CD14-positive monocyte (primary cell): ENCODE measurements at regions not wholly inside any gene's neighbourhood (a gene's known extent, or its start where the extent isn't known, plus 50 kb on each side); places are given as distances from the start of the nearest gene placed in this dataset.

Experiments used
- DNase-seq, 3 donors: peaks; one replicate each; pipeline ENCODE4 v3.0.0-alpha.2; 2011 to 2022
- H2AFZ ChIP-seq: 2 replicates; pipeline ENCODE4 v1.6.0; 2012; ENCODE audit warnings: mild to moderate bottlenecking, low read depth, low read length, inconsistent platforms; ENCODE audit not compliant: insufficient read depth, poor library complexity, severe bottlenecking
- H3K27ac ChIP-seq, 2 donors: 1 replicate in 1 of 2; 2 replicates in 1 of 2; pipeline ENCODE4 v1.5.1; 2012 to 2013; ENCODE audit warnings: low read length in 2 of 2, control low read depth in 1 of 2, inconsistent platforms in 1 of 2, low read depth in 1 of 2, mild to moderate bottlenecking in 1 of 2
- H3K27me3 ChIP-seq, 2 donors: one replicate each; pipeline versions ENCODE4 v1.6.0 to v1.6.1; 2011 to 2013; ENCODE audit warnings: low read length in 2 of 2; ENCODE audit not compliant: control insufficient read depth in 2 of 2, insufficient read depth in 2 of 2
- H3K36me3 ChIP-seq, 2 donors: replicated peaks in 1 of 2; 1 replicate in 1 of 2; 2 replicates in 1 of 2; pipeline versions ENCODE4 v1.5.1 to v1.6.1; 2012 to 2013; ENCODE audit warnings: low read length in 2 of 2, control low read depth in 1 of 2, inconsistent platforms in 1 of 2, mild to moderate bottlenecking in 1 of 2; ENCODE audit not compliant: insufficient read depth in 2 of 2, control insufficient read depth in 1 of 2
- H3K4me1 ChIP-seq, 2 donors: 1 replicate in 1 of 2; 2 replicates in 1 of 2; pipeline versions ENCODE4 v1.5.1 to v1.6.1; 2012 to 2013; ENCODE audit warnings: low read length in 2 of 2, control low read depth in 1 of 2, inconsistent platforms in 1 of 2, mild to moderate bottlenecking in 1 of 2, moderate library complexity in 1 of 2; ENCODE audit not compliant: insufficient read depth in 2 of 2, control insufficient read depth in 1 of 2
- H3K4me2 ChIP-seq: replicated peaks from 2 replicates; pipeline ENCODE3; 2012; ENCODE audit warnings: low read length, moderate library complexity, mild to moderate bottlenecking; ENCODE audit not compliant: poor library complexity, severe bottlenecking; ENCODE audit errors: extremely low read depth
- H3K4me3 ChIP-seq, 3 experiments: fragments of 200-600 bp in 1 of 3; sonication (generic) in 1 of 3; replicated peaks in 1 of 3; 1 replicate in 2 of 3; 2 replicates in 1 of 3; pipeline ENCODE4 v1.5.1; 2011 to 2013; ENCODE audit warnings: low read length in 3 of 3, mild to moderate bottlenecking in 3 of 3, control low read depth in 2 of 3, low read depth in 2 of 3, inconsistent platforms in 1 of 3, moderate library complexity in 1 of 3
- H3K79me2 ChIP-seq: 2 replicates; pipeline ENCODE4 v1.6.0; 2012; ENCODE audit warnings: mild to moderate bottlenecking, control low read depth, inconsistent platforms, low read length, moderate library complexity; ENCODE audit not compliant: insufficient read depth
- H3K9ac ChIP-seq: 2 replicates; pipeline ENCODE4 v1.6.0; 2017; ENCODE audit warnings: low read length, mild to moderate bottlenecking; ENCODE audit not compliant: insufficient read depth, poor library complexity, severe bottlenecking
- H3K9me3 ChIP-seq, 2 donors: replicated peaks in 1 of 2; 1 replicate in 1 of 2; 2 replicates in 1 of 2; pipeline versions ENCODE4 v1.5.1 to v1.6.1; 2012 to 2013; ENCODE audit warnings: low read length in 2 of 2, control low read depth in 1 of 2; ENCODE audit not compliant: control insufficient read depth in 1 of 2, insufficient read depth in 1 of 2
- H4K20me1 ChIP-seq: 2 replicates; pipeline ENCODE4 v1.6.0; 2012; ENCODE audit warnings: mild to moderate bottlenecking, low read length, control low read depth, moderate library complexity; ENCODE audit not compliant: insufficient read depth
- H3K27ac Mint-ChIP-seq, 7 donors: one replicate each; pipeline ENCODE4 v1.8.0; 2020; ENCODE audit warnings: mild to moderate bottlenecking in 7 of 7, mixed read lengths in 7 of 7, moderate library complexity in 6 of 7, inconsistent platforms in 2 of 7
- H3K27me3 Mint-ChIP-seq, 3 donors: one replicate each; pipeline ENCODE4 v1.8.0; 2021 to 2022; ENCODE audit warnings: low read depth in 3 of 3, mild to moderate bottlenecking in 3 of 3, mixed read lengths in 3 of 3, moderate library complexity in 3 of 3, inconsistent platforms in 1 of 3
- H3K36me3 Mint-ChIP-seq, 2 donors: one replicate each; pipeline ENCODE4 v1.8.0; 2020; ENCODE audit warnings: mixed read lengths in 2 of 2, inconsistent platforms in 1 of 2, mild to moderate bottlenecking in 1 of 2
- H3K4me1 Mint-ChIP-seq: one replicate; pipeline ENCODE4 v1.8.0; 2020; ENCODE audit warnings: mild to moderate bottlenecking, mixed read lengths
- H3K4me3 Mint-ChIP-seq, 2 donors: one replicate each; pipeline ENCODE4 v1.8.0; 2020; ENCODE audit warnings: mild to moderate bottlenecking in 2 of 2, mixed read lengths in 2 of 2, moderate library complexity in 1 of 2
- H3K9me3 Mint-ChIP-seq, 7 donors: one replicate each; pipeline ENCODE4 v1.8.0; 2020 to 2022; ENCODE audit warnings: mixed read lengths in 7 of 7, mild to moderate bottlenecking in 6 of 7, moderate library complexity in 6 of 7, inconsistent platforms in 2 of 7
- WGBS: methylation state at CpG from one replicate; pipeline ENCODE4 v1.1.5; 2013; ENCODE audit warnings: missing lambda C conversion rate; ENCODE audit not compliant: insufficient coverage; 5-methylcytosine and 5-hydroxymethylcytosine counted together
- intact Hi-C, 2 donors: fragments of 100-400 bp; cut with micrococcal nuclease; formaldehyde crosslinking; loops; one replicate each; pipeline versions ENCODE4 v1.15.0 to v1.15.1; 2023
- TF ChIP-seq, protein P1 (sequence below): fragments of 200-600 bp; IDR thresholded peaks from one replicate; pipeline ENCODE4 v1.8.0; 2022; ENCODE audit warnings: antibody characterized with exemption, mild to moderate bottlenecking

DNA sequence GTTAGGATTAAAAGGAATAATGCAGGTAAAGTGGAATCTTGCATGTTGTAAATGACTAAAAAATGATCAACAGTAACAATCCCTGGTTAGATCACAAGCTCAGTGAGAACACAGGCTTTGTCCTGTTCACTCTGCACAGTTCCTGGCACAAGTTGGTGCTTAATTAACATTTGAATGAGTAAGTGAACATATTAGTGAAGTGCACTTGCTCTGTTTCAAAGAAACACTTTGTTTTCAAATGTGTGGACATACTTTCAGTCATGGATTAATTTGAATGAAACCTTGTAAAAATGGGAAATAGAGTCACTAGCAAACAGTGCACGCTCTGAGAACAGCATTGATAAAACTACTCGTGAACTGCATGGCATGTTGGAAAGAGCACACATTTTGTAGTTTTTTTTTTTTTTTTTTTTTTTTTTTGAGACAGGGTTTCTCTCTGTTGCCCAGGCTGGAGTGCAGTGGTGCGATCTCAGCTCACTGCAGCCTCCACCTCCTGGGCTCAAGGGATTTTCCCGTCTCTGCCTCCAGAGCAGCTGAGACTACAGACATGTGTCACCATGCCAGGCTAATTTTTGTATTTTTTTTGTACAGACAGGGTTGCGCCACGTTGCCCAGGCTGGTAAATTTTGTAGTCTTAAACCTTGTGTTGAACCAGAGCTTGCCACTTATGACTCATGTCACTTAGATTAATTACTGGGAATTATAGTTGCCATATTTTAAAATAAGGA lies 159.9 kb downstream of the LURAP1L start:
- no peak overlapping the region for H3K4me2 ChIP-seq
- no peaks in the 10 kb centered on the region for H3K27me3 Mint-ChIP-seq
- no peak overlapping the region for H3K4me3 ChIP-seq
- no peak overlapping the region for H3K9ac ChIP-seq
- H3K36me3 ChIP-seq: no peaks in the 10 kb centered on the region
- 92% methylated on average over 2 of the region's 6 CpGs for WGBS
- H3K36me3 Mint-ChIP-seq: no peaks in the 10 kb centered on the region
- H3K4me1 Mint-ChIP-seq: no peaks in the 10 kb centered on the region
- H3K79me2 ChIP-seq: no peaks in the 10 kb centered on the region
- TF ChIP-seq, protein P1, sequence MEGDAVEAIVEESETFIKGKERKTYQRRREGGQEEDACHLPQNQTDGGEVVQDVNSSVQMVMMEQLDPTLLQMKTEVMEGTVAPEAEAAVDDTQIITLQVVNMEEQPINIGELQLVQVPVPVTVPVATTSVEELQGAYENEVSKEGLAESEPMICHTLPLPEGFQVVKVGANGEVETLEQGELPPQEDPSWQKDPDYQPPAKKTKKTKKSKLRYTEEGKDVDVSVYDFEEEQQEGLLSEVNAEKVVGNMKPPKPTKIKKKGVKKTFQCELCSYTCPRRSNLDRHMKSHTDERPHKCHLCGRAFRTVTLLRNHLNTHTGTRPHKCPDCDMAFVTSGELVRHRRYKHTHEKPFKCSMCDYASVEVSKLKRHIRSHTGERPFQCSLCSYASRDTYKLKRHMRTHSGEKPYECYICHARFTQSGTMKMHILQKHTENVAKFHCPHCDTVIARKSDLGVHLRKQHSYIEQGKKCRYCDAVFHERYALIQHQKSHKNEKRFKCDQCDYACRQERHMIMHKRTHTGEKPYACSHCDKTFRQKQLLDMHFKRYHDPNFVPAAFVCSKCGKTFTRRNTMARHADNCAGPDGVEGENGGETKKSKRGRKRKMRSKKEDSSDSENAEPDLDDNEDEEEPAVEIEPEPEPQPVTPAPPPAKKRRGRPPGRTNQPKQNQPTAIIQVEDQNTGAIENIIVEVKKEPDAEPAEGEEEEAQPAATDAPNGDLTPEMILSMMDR: no peak
- no peak overlapping the region for H2AFZ ChIP-seq
- H3K27ac Mint-ChIP-seq: no peak overlapping the region
- H3K4me1 ChIP-seq: no peaks in the 10 kb centered on the region
- peaks cover 0 to 1% (median 0%) of the 10 kb centered on the region in 7 donors for H3K9me3 Mint-ChIP-seq
- intact Hi-C loops: no loop called here
- no peaks in the 10 kb centered on the region for H3K9me3 ChIP-seq
- no peaks in the 10 kb centered on the region for H4K20me1 ChIP-seq
- H3K4me3 Mint-ChIP-seq: no peak overlapping the region
- no peaks in the 10 kb centered on the region for H3K27me3 ChIP-seq
- no peak overlapping the region for H3K27ac ChIP-seq
- no peak for DNase-seq

DNA sequence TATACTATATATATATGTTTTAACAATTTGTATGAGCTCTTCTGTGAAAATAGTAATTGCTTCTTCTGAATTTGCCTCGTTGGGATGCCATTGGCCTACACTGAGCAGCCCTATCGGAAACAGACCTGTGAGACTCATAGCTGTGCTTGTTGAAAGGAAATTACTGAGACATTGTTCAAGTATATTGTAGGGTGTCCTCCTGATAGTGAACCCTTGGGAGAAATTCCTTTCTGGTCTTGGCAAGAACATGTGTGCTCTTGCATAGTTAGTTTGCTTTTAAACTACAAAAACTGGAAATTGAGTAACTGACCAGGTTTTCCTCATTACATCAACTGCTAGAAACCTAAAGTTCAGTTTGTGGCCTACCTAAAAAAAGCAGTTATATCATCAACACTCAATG lies 160.9 kb downstream of the LURAP1L start:
- H3K27me3 ChIP-seq: no peaks in the 10 kb centered on the region
- H3K36me3 ChIP-seq: no peaks in the 10 kb centered on the region
- H2AFZ ChIP-seq: no peak overlapping the region
- Mint-ChIP-seq H3K9me3 (peaks cover 0 to 2% (median 0%) of the 10 kb centered on the region in 7 donors), H3K4me3 (no peak overlapping the region), H3K36me3 (no peaks in the 10 kb centered on the region), H3K4me1 (no peaks in the 10 kb centered on the region), H3K27me3 (no peaks in the 10 kb centered on the region), H3K27ac (no peak overlapping the region)
- DNase-seq: no peak
- H3K27ac ChIP-seq: no peak overlapping the region
- intact Hi-C loops: no loop called here
- H3K4me1 ChIP-seq: no peaks in the 10 kb centered on the region
- no peaks in the 10 kb centered on the region for H3K79me2 ChIP-seq
- no peaks in the 10 kb centered on the region for H4K20me1 ChIP-seq
- TF ChIP-seq, protein P1: no peak
- H3K4me2 ChIP-seq: no peak overlapping the region
- no peak overlapping the region for H3K9ac ChIP-seq
- no peaks in the 10 kb centered on the region for H3K9me3 ChIP-seq
- WGBS: 90% methylated on average over 2 of the region's 2 CpGs
- no peak overlapping the region for H3K4me3 ChIP-seq
